Natural killer cell treated with Interleukin-12 subunit alpha and Interleukin-12 subunit beta and Interleukin-15 and Interleukin-18, amount 100 ng/mL, for 72 hours (primary cell): ENCODE measurements at regions not wholly inside any gene's neighbourhood (a gene's known extent, or its start where the extent isn't known, plus 50 kb on each side); places are given as distances from the start of the nearest gene placed in this dataset.

ENCODE experiments used
- ATAC-seq, 2 donors: fragments of 150-1000 bp; cut with Tn5 transposase in 1 of 2; sonication (Bioruptor Pico), chemical (Tn5 transposase) in 1 of 2; 2 replicates each; pipeline ENCODE4 v1.10.0; 2021
- DNase-seq: peaks from one replicate; pipeline ENCODE4 v3.0.0; 2022; ENCODE audit warnings: low spot score
- H3K27ac Mint-ChIP-seq, 2 donors: 1 replicate in 1 of 2; 2 replicates in 1 of 2; pipeline ENCODE4 v1.8.0; 2022; ENCODE audit warnings: mixed read lengths in 2 of 2, mild to moderate bottlenecking in 1 of 2, moderate library complexity in 1 of 2
- H3K27me3 Mint-ChIP-seq, 2 donors: 1 replicate in 1 of 2; 2 replicates in 1 of 2; pipeline ENCODE4 v1.8.0; 2022; ENCODE audit warnings: mixed read lengths in 2 of 2
- H3K36me3 Mint-ChIP-seq: one replicate; pipeline ENCODE4 v1.8.0; 2022; ENCODE audit warnings: mixed read lengths
- H3K4me1 Mint-ChIP-seq, 2 donors: 1 replicate in 1 of 2; 2 replicates in 1 of 2; pipeline ENCODE4 v1.8.0; 2022; ENCODE audit warnings: low read depth in 2 of 2, mixed read lengths in 2 of 2, mild to moderate bottlenecking in 1 of 2
- H3K4me3 Mint-ChIP-seq: one replicate; pipeline ENCODE4 v1.8.0; 2022; ENCODE audit warnings: mixed read lengths
- H3K9me3 Mint-ChIP-seq: 2 replicates; pipeline ENCODE4 v1.8.0; 2022; ENCODE audit warnings: mixed read lengths

DNA sequence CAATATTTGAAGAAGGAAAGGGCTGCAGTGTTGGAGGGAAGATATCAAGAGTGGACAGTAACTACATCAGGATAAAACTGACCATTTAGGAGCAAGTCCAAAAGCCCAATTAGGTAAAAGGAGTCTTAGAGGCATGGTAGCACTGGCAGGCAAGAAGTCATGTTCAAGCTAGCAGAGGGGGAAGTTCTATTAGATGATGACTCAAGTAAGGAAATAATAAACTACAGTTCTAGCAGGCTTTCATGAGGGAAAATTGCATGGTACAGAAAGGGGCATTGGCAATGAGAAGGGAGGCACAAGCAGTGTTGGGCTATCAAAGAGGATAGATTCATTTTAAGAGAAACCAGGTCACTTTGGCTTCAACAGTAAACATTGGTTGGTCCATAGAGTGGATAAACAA lies 156.1 kb upstream of the PTPRK start:
- Mint-ChIP-seq H3K36me3 (no peaks in the 10 kb centered on the region), H3K27me3 (no peaks in the 10 kb centered on the region), H3K9me3 (no peaks in the 10 kb centered on the region), H3K4me1 (no peaks in the 10 kb centered on the region), H3K27ac (no peak overlapping the region), H3K4me3 (no peak overlapping the region)
- DNase-seq (no peak), ATAC-seq (no peak)

DNA sequence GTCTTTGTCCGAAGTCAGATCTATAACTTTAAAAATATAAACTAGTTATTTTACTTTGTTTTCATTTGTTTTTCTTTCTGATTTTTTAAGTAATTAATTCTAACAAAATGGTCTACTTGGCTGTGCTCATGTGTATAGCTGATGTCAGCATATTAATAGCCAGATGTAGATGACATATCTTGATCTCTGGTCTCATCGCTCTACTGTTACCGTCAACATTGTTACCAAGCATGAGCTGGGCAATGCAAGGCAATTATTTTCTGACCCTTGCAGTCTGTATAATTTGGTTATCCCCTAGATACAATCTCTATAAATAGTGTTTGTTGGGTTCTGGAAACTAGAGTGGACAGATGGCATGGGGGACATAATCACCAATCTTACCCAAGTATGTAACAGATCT lies 151.6 kb upstream of the PTPRK start:
- no peaks in the 10 kb centered on the region for H3K4me1 Mint-ChIP-seq
- no peaks in the 10 kb centered on the region for H3K9me3 Mint-ChIP-seq
- no peak overlapping the region for H3K4me3 Mint-ChIP-seq
- no peak for ATAC-seq
- H3K27ac Mint-ChIP-seq, result no peak overlapping the region
- no peak for DNase-seq
- no peaks in the 10 kb centered on the region for H3K36me3 Mint-ChIP-seq
- no peaks in the 10 kb centered on the region for H3K27me3 Mint-ChIP-seq

DNA sequence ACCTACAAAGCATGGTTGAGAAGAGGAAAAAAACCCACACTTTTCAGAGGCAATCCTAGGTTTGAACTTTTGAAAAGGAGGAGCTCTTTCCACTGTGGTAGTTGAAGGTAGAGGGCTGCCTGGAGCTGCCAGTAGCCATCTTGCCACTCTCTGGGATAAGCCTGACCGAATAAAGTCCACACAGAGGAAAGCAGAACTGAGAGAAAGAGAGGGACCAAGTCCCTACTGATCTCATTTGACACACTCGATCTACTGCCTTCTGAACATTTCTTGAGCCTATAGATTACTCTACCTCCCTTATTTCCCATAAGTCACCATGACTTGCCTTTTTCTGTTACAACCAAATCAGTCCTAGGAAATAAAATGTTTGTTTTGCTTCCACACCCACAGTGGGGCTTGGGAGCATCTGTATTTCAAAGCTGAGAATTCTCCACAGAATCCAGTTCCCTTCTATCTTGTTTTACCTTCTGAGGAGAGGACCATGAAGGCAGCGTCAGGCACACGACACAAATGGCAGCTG lies 147.0 kb upstream of the PTPRK start:
- H3K27me3 Mint-ChIP-seq, result no peaks in the 10 kb centered on the region
- no peak overlapping the region for H3K27ac Mint-ChIP-seq
- DNase-seq, result no peak
- H3K9me3 Mint-ChIP-seq, result no peaks in the 10 kb centered on the region
- no peak for ATAC-seq
- H3K4me1 Mint-ChIP-seq, result no peaks in the 10 kb centered on the region
- no peaks in the 10 kb centered on the region for H3K36me3 Mint-ChIP-seq
- H3K4me3 Mint-ChIP-seq, result no peak overlapping the region

DNA sequence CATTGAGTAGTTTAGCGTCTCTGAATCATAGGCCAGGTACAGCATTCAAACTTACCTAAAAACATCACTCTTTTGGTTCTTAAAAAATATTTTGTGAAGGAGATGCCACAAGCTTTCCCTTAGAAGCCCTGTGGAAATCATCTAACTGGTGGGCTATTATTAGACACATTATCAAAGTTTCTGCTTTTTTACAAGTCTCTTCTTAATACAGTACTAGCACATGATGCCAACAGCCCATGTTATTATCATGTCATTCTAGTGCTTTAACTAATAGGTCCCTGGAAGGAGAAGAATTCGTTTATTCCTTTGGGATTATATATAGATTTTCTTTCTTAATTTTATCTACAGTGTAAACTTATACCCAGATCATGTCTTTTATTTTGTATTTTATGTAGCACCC lies 146.0 kb upstream of the PTPRK start:
- Mint-ChIP-seq H3K27ac (no peak overlapping the region), H3K4me1 (no peaks in the 10 kb centered on the region), H3K4me3 (no peak overlapping the region), H3K36me3 (no peaks in the 10 kb centered on the region), H3K9me3 (no peaks in the 10 kb centered on the region), H3K27me3 (no peaks in the 10 kb centered on the region)
- ATAC-seq (no peak), DNase-seq (no peak)

DNA sequence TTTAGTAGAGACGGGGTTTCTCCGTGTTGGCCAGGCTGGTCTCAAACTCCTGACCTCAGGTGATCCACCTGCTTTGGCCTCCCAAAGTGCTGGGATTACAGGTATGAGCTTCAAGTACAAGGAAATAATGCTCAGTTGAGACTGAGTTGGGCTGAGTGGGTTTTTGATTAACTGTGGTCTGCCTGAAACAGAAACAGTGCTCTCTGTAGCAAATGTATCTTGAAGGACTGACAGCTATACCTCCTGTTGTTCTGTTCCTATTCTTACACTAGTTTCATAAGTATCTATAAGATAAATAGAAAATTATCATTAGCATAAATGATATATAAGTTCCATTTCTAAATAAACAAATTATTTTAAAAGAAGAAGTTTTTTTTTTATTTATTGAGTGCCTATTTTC lies 142.8 kb upstream of the PTPRK start:
- no peak overlapping the region for H3K27ac Mint-ChIP-seq
- DNase-seq (no peak), ATAC-seq (no peak)
- H3K27me3 Mint-ChIP-seq, result no peaks in the 10 kb centered on the region
- no peaks in the 10 kb centered on the region for H3K4me1 Mint-ChIP-seq
- H3K4me3 Mint-ChIP-seq, result no peak overlapping the region
- H3K9me3 Mint-ChIP-seq, result peaks cover 4% of the 10 kb centered on the region
- H3K36me3 Mint-ChIP-seq, result no peaks in the 10 kb centered on the region

DNA sequence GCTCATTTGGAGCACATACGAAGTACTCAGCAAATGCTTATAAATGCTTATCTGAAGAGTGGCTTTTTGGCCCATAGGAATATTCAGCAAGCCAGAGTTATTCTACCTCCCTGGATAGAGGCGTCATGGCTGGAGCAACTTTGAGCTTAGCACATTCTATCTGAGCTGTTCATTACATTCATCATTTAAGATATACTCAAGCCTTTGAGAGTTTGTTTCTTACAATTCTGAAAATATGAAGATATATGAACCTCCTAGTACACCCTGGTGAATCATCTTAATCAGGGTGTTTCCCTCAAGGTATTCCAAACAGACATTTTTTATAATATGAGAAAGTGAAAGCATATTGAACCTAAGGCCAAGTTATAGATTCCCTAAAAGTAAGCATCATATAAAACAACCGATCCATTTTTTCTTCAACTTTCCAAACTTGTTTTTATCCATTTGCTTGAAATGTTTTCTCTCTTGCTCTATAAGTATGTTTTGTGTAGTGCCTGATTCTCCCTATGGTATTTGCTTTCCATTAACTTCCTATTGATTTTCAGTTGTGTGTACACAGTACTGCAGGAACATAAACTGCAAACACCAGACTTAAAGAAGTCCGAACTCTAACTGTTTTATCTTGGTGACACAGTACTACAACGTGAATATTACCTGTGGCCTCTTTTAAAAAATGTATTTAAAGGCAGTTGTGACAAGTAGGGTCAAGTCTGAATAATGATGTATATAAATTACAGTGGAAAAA lies 139.7 kb upstream of the PTPRK start:
- H3K36me3 Mint-ChIP-seq, result no peaks in the 10 kb centered on the region
- DNase-seq (no peak), ATAC-seq (no peak)
- no peaks in the 10 kb centered on the region for H3K4me1 Mint-ChIP-seq
- H3K4me3 Mint-ChIP-seq, result no peak overlapping the region
- H3K27ac Mint-ChIP-seq, result no peak overlapping the region
- H3K27me3 Mint-ChIP-seq, result no peaks in the 10 kb centered on the region
- H3K9me3 Mint-ChIP-seq, result peaks cover 7% of the 10 kb centered on the region

DNA sequence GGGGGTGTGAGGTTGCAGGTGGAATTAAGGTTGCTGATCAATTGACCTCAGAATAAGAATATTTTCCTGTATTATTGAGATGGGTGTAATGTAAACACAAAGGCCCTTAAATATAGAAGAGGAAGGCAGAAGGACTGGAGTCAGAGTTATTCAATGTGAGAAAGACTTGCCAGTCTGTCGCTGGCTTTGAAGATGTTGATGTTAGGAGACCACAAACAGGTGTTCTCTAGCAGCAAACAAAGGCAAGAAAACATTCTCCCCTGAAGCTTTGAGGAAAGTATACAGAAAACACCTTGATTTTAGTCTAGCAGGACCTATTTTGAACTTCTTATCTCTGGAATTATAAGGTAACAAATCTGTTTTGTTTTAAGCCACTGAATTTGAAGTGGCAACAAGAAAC lies 138.9 kb upstream of the PTPRK start:
- H3K27me3 Mint-ChIP-seq, result no peaks in the 10 kb centered on the region

DNA sequence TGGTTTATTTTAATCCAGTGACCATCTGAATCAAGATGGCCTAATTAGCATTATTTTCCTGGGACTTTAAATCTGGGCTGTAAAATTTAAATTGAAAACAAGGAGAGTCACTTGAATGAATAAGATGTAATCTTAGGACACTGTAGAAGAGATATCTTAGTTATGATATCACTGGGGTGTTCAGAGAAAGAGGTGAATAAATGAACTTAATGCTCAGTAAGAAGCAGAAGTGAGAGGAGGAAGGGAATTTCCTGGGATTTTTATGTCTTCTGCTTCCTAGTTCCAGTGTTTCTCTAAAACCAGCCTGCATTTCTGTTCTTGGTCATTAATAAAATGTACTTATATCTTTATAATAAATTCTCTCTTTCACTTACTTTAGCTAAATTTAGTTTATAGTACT lies 136.8 kb upstream of the PTPRK start:
- Mint-ChIP-seq H3K36me3 (no peaks in the 10 kb centered on the region), H3K27ac (peak overlapping the region in 1 of 2 donors; percentile 70)

More for the DNA sequence above, 138.9 kb upstream of the PTPRK start:
- DNase-seq (no peak), ATAC-seq (no peak)
- Mint-ChIP-seq H3K9me3 (peaks cover 7% of the 10 kb centered on the region), H3K4me3 (no peak overlapping the region), H3K4me1 (no peaks in the 10 kb centered on the region), H3K36me3 (no peaks in the 10 kb centered on the region), H3K27ac (no peak overlapping the region)

DNA sequence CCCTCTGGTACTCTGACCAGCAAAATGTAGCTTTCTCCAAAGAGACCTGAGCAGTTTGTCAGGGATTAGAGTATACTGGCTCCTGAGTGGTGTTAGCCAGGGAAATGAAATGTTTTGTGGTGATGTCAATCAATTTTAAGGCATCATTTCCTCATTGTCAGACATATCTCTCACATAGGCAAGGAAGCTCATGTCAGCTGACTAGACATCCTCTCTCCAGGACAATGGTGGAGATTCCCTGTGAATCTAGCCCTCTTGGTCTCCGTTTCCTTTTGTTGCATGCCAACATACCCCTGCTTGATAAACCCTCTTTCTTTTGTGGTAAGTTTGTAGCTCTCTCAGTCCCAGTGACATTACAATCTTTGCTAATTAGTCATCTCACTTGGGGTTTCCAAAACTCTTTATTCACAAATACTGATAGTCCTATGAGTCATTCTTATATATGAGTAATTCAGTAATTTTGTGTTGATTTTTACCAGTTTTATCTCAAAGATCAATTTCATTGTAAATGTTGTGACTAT lies 135.6 kb upstream of the PTPRK start:
- peak overlapping the region; percentile 1 for H3K4me3 Mint-ChIP-seq
- H3K36me3 Mint-ChIP-seq, result no peaks in the 10 kb centered on the region
- no peak for DNase-seq
- peaks cover 7% of the 10 kb centered on the region for H3K9me3 Mint-ChIP-seq
- peak in 1 of 2 donors; percentile 92 for ATAC-seq
- H3K27ac Mint-ChIP-seq, result peak overlapping the region in 1 of 2 donors; percentile 70
- no peaks in the 10 kb centered on the region for H3K4me1 Mint-ChIP-seq
- no peaks in the 10 kb centered on the region for H3K27me3 Mint-ChIP-seq

More for the DNA sequence above, 136.8 kb upstream of the PTPRK start:
- Mint-ChIP-seq H3K27me3 (no peaks in the 10 kb centered on the region), H3K4me3 (no peak overlapping the region), H3K9me3 (peaks cover 7% of the 10 kb centered on the region), H3K4me1 (no peaks in the 10 kb centered on the region)
- ATAC-seq (no peak), DNase-seq (no peak)

DNA sequence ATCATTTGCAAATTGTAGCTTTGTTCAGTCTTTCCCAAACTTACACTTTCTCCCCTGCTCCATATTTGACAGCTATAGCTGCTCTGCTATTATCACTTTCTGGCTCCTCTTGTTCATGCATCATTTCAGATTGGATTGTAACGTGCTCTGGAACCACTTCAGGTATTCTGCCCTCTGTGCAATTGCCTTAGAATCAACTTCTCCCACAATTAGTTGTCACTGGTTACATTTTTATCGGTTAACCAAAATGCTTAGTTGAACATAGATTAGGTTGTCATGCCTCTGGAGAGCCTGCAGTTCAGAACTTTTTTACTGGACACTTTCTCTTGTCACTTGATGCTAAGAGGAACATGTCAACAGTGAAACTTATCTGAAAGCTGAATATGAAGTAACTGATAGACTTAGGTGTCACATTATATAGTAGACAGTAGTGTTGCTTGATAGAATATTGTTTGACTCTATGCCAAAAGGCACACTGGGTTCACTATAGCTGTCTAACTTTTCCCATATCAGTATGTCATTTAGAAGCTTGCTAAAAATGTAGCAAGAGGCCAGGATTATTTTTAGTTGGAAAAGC lies 127.7 kb upstream of the PTPRK start:
- DNase-seq (no peak), ATAC-seq (no peak)
- no peaks in the 10 kb centered on the region for H3K27me3 Mint-ChIP-seq
- no peaks in the 10 kb centered on the region for H3K9me3 Mint-ChIP-seq
- no peaks in the 10 kb centered on the region for H3K36me3 Mint-ChIP-seq
- H3K4me3 Mint-ChIP-seq, result no peak overlapping the region
- no peaks in the 10 kb centered on the region for H3K4me1 Mint-ChIP-seq
- peak overlapping the region in 1 of 2 donors; percentile 18 for H3K27ac Mint-ChIP-seq

DNA sequence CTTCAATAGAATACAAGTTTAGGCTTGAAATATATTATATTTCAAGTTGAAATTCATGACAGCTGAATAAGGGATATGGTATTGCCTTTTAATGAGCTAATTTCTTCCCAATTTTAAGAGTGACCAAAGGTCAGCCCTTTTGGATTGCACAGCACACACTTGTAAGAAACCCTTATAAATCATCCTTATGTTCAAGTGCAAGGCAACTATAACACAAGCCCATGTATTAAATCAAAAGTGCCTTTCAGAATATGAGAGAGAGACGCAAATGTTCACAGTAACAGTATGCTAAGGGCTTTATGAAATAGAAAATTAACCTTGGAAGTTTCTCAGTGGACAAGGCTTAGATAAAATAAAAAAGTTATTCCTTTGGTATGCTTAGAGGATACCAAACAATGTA lies 121.7 kb upstream of the PTPRK start:
- H3K27me3 Mint-ChIP-seq, result no peaks in the 10 kb centered on the region
- peaks cover under 1% of the 10 kb centered on the region for H3K9me3 Mint-ChIP-seq
- no peaks in the 10 kb centered on the region for H3K4me1 Mint-ChIP-seq
- H3K36me3 Mint-ChIP-seq, result no peaks in the 10 kb centered on the region
- DNase-seq (no peak), ATAC-seq (no peak)
- H3K4me3 Mint-ChIP-seq, result no peak overlapping the region
- no peak overlapping the region for H3K27ac Mint-ChIP-seq

DNA sequence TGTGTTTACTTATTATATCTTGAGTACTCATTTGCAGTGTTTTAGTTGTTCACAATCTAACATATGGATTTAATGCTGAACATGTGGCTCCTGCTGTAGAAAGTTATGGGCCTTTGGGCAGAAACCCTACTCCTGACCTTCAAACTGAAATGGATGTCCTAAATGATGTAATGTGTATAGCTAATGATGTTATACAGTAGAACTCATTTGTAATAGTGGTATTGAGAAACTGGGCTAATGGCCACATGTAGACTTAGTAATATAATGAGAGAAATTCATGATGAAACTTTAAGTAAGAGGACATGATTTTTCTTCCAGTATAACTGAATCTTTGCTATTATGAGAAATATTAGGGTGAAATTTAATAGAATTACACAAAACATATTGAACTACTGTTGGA lies 121.3 kb upstream of the PTPRK start:
- ATAC-seq, result no peak
- H3K36me3 Mint-ChIP-seq, result no peaks in the 10 kb centered on the region
- no peak overlapping the region for H3K4me3 Mint-ChIP-seq
- DNase-seq, result no peak
- no peak overlapping the region for H3K27ac Mint-ChIP-seq
- H3K27me3 Mint-ChIP-seq, result no peaks in the 10 kb centered on the region
- H3K4me1 Mint-ChIP-seq, result no peaks in the 10 kb centered on the region
- H3K9me3 Mint-ChIP-seq, result peaks cover 3% of the 10 kb centered on the region

DNA sequence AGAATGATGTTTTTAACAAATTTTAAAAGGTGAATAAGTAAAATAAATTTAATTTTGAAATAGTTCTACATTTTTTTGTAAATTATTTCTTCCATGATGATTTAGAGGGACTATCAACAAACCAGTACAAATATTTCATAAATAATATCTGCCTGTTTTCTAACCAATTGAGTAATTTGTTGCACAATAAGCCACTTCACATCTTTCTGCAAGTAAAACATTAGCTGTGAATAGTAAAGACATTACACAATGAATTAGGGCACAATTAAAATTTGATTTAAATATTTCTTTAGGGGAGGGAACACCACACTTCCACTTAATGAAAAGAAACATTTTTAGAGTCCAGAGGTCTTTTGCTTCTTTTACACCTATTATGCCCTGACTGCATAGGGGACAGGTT lies 118.4 kb upstream of the PTPRK start:
- Mint-ChIP-seq H3K27me3 (no peaks in the 10 kb centered on the region), H3K27ac (no peak overlapping the region), H3K4me3 (no peak overlapping the region), H3K4me1 (no peaks in the 10 kb centered on the region), H3K36me3 (no peaks in the 10 kb centered on the region), H3K9me3 (peaks cover 8% of the 10 kb centered on the region)
- ATAC-seq, result no peak
- no peak for DNase-seq

DNA sequence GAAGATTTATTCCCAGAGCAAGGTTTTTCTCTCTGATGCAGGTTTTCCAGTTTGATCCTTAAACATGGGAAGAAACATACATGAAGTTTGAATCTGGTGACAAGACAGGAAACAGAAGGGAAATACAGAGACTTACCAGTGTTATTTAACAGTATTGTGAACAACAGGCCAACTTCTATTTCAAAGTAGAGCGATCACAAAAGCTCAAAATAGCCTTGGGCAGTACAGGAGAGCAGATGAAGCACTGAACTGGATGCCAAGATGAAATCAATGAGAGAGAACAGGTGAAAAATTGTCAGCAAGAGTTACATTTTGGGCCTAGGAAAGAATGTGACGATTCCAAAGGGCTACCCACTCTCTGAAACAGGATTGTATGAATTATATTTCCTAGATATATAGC lies 114.8 kb upstream of the PTPRK start:
- Mint-ChIP-seq H3K36me3 (no peaks in the 10 kb centered on the region), H3K4me1 (no peaks in the 10 kb centered on the region), H3K9me3 (peaks cover 9% of the 10 kb centered on the region), H3K27ac (no peak overlapping the region), H3K27me3 (no peaks in the 10 kb centered on the region), H3K4me3 (no peak overlapping the region)
- ATAC-seq (no peak), DNase-seq (no peak)
